Calu3 (cell line): ENCODE measurements at regions not wholly inside any gene's neighbourhood (a gene's known extent, or its start where the extent isn't known, plus 50 kb on each side); places are given as distances from the start of the nearest gene placed in this dataset.

ENCODE experiments used
- BruUV-seq: library from RNA; stranded (reverse); fragments of 400-500 nt; replicated peaks from 2 replicates; lab custom pipeline; 2021; lab: Mats Ljungman, UMichigan
- CTCF ChIA-PET: fragments of 300-600 bp; sonication (Branson Sonifier 250); formaldehyde crosslinking; loops from one replicate; lab custom pipeline; 2022; ENCODE audit warnings: antibody characterized with exemption; lab: Charles Lee
- DNase-seq: peaks from one replicate; pipeline ENCODE4 v3.0.0; 2022
- H3K27ac Mint-ChIP-seq: one replicate; pipeline ENCODE4 v1.8.0; 2022; ENCODE audit warnings: mixed read lengths; ENCODE audit not compliant: unreplicated experiment
- H3K27me3 Mint-ChIP-seq: one replicate; pipeline ENCODE4 v1.8.0; 2022; ENCODE audit warnings: mixed read lengths; ENCODE audit not compliant: unreplicated experiment
- H3K36me3 Mint-ChIP-seq: one replicate; pipeline ENCODE4 v1.8.0; 2022; ENCODE audit warnings: mild to moderate bottlenecking, moderate library complexity, mixed read lengths; ENCODE audit not compliant: insufficient read depth, unreplicated experiment
- H3K4me1 Mint-ChIP-seq: one replicate; pipeline ENCODE4 v1.8.0; 2022; ENCODE audit warnings: mild to moderate bottlenecking, low read depth, mixed read lengths; ENCODE audit not compliant: unreplicated experiment
- H3K4me3 Mint-ChIP-seq: one replicate; pipeline ENCODE4 v1.8.0; 2022; ENCODE audit warnings: mild to moderate bottlenecking, low read depth, moderate library complexity, mixed read lengths; ENCODE audit not compliant: unreplicated experiment
- H3K9me3 Mint-ChIP-seq: one replicate; pipeline ENCODE4 v1.8.0; 2022; ENCODE audit warnings: low read depth, mixed read lengths; ENCODE audit not compliant: unreplicated experiment
- intact Hi-C: fragments of 100-400 bp; cut with micrococcal nuclease; formaldehyde crosslinking; loops from one replicate; pipeline ENCODE4 v1.10.0; 2022; ENCODE audit not compliant: unreplicated experiment
- TF ChIP-seq, protein P1 (sequence below): fragments of 200-600 bp; IDR thresholded peaks from one replicate; pipeline ENCODE4 v1.8.0; 2022; ENCODE audit warnings: antibody characterized with exemption; ENCODE audit not compliant: unreplicated experiment

DNA sequence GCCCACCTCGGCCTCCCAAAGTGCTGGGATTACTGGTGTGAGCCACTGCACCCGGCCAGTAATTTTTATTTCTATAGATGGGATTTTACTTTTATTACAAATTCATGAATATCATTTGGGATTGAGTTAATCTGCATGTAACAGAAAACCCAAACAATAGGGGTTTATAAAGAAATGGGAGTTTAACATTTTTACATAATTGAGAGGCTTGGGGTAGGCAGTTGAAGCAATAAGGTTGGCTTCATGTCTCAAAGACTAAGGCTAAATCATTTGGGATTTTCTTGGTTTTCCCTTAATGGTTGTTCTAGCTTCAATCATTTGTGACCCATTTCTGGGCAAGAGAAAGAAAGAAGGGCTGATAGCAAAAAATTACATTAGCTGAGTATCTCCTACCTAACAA is 118.7 kb upstream of the FOXD3 start:
- H3K4me3 Mint-ChIP-seq, result no peak overlapping the region
- peaks cover 31% of the 10 kb centered on the region for H3K27me3 Mint-ChIP-seq
- no peaks in the 10 kb centered on the region for H3K9me3 Mint-ChIP-seq
- DNase-seq, result no peak
- H3K4me1 Mint-ChIP-seq, result no peaks in the 10 kb centered on the region
- TF ChIP-seq, protein P1, sequence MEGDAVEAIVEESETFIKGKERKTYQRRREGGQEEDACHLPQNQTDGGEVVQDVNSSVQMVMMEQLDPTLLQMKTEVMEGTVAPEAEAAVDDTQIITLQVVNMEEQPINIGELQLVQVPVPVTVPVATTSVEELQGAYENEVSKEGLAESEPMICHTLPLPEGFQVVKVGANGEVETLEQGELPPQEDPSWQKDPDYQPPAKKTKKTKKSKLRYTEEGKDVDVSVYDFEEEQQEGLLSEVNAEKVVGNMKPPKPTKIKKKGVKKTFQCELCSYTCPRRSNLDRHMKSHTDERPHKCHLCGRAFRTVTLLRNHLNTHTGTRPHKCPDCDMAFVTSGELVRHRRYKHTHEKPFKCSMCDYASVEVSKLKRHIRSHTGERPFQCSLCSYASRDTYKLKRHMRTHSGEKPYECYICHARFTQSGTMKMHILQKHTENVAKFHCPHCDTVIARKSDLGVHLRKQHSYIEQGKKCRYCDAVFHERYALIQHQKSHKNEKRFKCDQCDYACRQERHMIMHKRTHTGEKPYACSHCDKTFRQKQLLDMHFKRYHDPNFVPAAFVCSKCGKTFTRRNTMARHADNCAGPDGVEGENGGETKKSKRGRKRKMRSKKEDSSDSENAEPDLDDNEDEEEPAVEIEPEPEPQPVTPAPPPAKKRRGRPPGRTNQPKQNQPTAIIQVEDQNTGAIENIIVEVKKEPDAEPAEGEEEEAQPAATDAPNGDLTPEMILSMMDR, result no peak
- CTCF ChIA-PET, result no interaction called here
- H3K27ac Mint-ChIP-seq, result no peak overlapping the region
- H3K36me3 Mint-ChIP-seq, result no peaks in the 10 kb centered on the region
- BruUV-seq, result no TSS peak
- intact Hi-C loops, result no loop called here

DNA sequence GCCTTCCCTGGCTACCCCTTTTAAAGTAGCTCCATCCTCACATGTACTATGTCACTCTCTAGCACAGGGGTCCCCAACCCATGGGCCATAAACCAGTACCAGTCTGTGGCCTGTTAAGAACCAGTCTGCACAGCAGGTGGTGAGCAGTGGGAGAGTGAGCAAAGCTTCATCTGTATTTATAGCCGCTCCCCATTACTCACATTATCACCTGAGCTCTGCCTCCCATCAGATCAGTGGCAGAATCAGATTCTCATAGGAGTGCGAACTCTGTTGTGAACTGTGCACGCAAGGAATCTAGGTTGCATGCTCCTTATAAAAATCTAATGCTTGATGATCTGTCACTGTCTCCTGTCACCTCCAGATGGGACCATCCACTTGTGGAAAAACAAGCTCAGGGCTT is 116.6 kb upstream of the FOXD3 start:
- intact Hi-C loops, result no loop called here
- CTCF ChIA-PET, result no interaction called here
- DNase-seq, result no peak
- no peaks in the 10 kb centered on the region for H3K4me1 Mint-ChIP-seq
- no peaks in the 10 kb centered on the region for H3K36me3 Mint-ChIP-seq
- no TSS peak for BruUV-seq
- peaks cover 17% of the 10 kb centered on the region for H3K27me3 Mint-ChIP-seq
- H3K27ac Mint-ChIP-seq, result no peak overlapping the region
- H3K4me3 Mint-ChIP-seq, result no peak overlapping the region
- TF ChIP-seq, protein P1, result no peak
- H3K9me3 Mint-ChIP-seq, result no peaks in the 10 kb centered on the region

DNA sequence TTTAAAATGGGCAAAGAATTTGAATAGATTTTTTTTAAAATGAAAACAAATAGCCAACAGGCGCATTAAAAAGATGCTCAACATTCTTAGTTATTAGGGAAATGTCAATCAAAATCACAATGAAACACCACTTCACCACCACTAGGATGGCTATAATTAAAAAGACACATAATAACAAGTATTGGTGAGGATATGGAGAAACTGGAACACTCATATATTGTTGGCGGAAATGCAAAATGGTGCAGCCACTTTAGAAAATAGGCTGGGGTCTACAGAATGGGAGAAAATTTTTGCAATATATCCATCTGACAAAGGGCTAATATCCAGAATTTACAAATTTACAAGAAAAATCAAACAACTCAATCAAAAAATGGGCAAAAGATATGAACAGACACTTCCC is 107.8 kb upstream of the FOXD3 start:
- peaks cover 37% of the 10 kb centered on the region for H3K27me3 Mint-ChIP-seq
- no TSS peak for BruUV-seq
- intact Hi-C loops, result no loop called here
- H3K9me3 Mint-ChIP-seq, result no peaks in the 10 kb centered on the region
- no peak for DNase-seq
- no peaks in the 10 kb centered on the region for H3K36me3 Mint-ChIP-seq
- no peaks in the 10 kb centered on the region for H3K4me1 Mint-ChIP-seq
- no peak overlapping the region for H3K27ac Mint-ChIP-seq
- CTCF ChIA-PET, result no interaction called here
- TF ChIP-seq, protein P1, result no peak
- no peak overlapping the region for H3K4me3 Mint-ChIP-seq

DNA sequence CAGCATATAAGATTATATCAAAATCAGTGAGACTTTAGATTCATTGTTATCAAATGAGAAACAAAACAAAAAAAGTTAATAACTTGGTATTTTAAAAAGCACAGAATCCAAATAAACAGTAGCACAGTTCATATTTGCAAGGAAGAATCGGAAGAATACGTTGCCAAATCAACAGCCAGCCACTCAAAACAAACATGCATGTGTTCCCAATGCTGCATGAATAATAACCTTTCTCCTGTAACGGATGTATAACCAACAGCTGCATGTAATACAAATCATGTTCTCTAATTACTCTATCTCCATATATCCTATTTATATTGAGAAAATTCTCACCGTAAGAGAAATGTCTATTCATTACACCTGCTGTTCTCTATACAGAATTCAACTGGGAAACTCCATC is 98.9 kb upstream of the FOXD3 start:
- Mint-ChIP-seq H3K4me3 (no peak overlapping the region), H3K27ac (no peak overlapping the region), H3K27me3 (peaks cover 16% of the 10 kb centered on the region), H3K9me3 (no peaks in the 10 kb centered on the region), H3K36me3 (no peaks in the 10 kb centered on the region), H3K4me1 (no peaks in the 10 kb centered on the region)
- CTCF ChIA-PET, result no interaction called here
- TF ChIP-seq, protein P1, result no peak
- no TSS peak for BruUV-seq
- intact Hi-C loops, result no loop called here
- no peak for DNase-seq
